ENCODE measurements at regions not wholly inside any gene's neighbourhood (a gene's known extent, or its start where the extent isn't known, plus 50 kb on each side); places are given as distances from the start of the nearest gene placed in this dataset.
"Not testable (repeated sequence)": the region's sequence is repeated elsewhere in the genome, so short reads cannot be mapped to it uniquely, and the experiment has no call there.

- Histone ChIP-seq H3K4me1 (ENCODE audit: control insufficient read depth in 1 of 2, insufficient read depth in 2 of 2, low read length in 2 of 2) (no peaks in the 10 kb centered on the region), H3K9ac (ENCODE audit: low read length) (no peak overlapping the region), H3K79me2 (ENCODE audit: insufficient read depth, low read length) (no peaks in the 10 kb centered on the region), H3K4me2 (ENCODE audit: low read length) (no peak overlapping the region), H4K20me1 (ENCODE audit: insufficient read depth) (no peaks in the 10 kb centered on the region), H3K27ac (ENCODE audit: low read depth, low read length) (no peak overlapping the region), H3K27me3 (ENCODE audit: insufficient read depth, low read length) (no peaks in the 10 kb centered on the region), H2AFZ (ENCODE audit: low read depth, low read length, poor library complexity, severe bottlenecking) (no peak overlapping the region), H3K9me2 (ENCODE audit: insufficient read depth) (no peaks in the 10 kb centered on the region), H3K4me3 (replicated peaks in 1 of 2; ENCODE audit: low read depth in 1 of 2, low read length in 2 of 2) (no peak overlapping the region), H3K36me3 (ENCODE audit: control insufficient read depth in 1 of 2, insufficient read depth in 2 of 2, low read length in 2 of 2) (no peaks in the 10 kb centered on the region), H3K9me3 (ENCODE audit: control insufficient read depth in 1 of 2, insufficient read depth in 1 of 2, low read depth in 1 of 2, low read length in 2 of 2) (peaks cover 4% of the 10 kb centered on the region in 2 experiments; a peak in 3 of 4 replicates)
- TF ChIP-seq MAX (IDR thresholded peaks at IDR 0.05) (no peak), RAD21 (IDR thresholded peaks at IDR 0.05; ENCODE audit: low read depth) (no peak), EZH2phosphoT487 (IDR thresholded peaks at IDR 0.05; ENCODE audit: borderline replicate concordance) (no peak), JUND (IDR thresholded peaks at IDR 0.05) (no peak), TCF7L2 (IDR thresholded peaks at IDR 0.05; ENCODE audit: borderline replicate concordance, extremely low read depth, insufficient read depth, insufficient read length) (no peak), SP1 (IDR thresholded peaks at IDR 0.05; ENCODE audit: low read depth) (no peak), YY1 (IDR thresholded peaks at IDR 0.05; ENCODE audit: extremely low read depth, insufficient replicate concordance, low read depth, low read length) (no peak), SIN3A (IDR thresholded peaks at IDR 0.05; ENCODE audit: low read depth) (no peak), POLR2A (IDR thresholded peaks at IDR 0.05; ENCODE audit: borderline replicate concordance, extremely low read depth, insufficient read depth, insufficient read length) (no peak), POLR2AphosphoS5 (IDR thresholded peaks at IDR 0.05; ENCODE audit: low read depth, low read length) (no peak)
- BruUV-seq (replicated peaks) = no TSS peak
- ATAC-seq (no peak), DNase-seq (ENCODE audit: low read depth, low spot score) (no peak)
- ChIA-PET CTCF (no interaction called here), RAD21 (ENCODE audit: low non-redundant PET in 1 of 2, low total read pairs in 2 of 2, uncharacterized antibody in 2 of 2, unreplicated experiment in 2 of 2) (no interaction called here), POLR2A (no interaction called here)
- intact Hi-C loops (cut with micrococcal nuclease) = no loop called here
Measured at GRCh38 chr3:153422314-153422713, 260.3 kb downstream of the RAP2B start.

GRCh38 chr3:153423820-153424219 is 261.8 kb downstream of the RAP2B start:
- H3K4me1 ChIP-seq (ENCODE audit: control insufficient read depth in 1 of 2, insufficient read depth in 2 of 2, low read length in 2 of 2); intact Hi-C loops (cut with micrococcal nuclease); ATAC-seq; H3K27ac ChIP-seq (ENCODE audit: low read depth, low read length); H3K4me2 ChIP-seq (ENCODE audit: low read length); POLR2A ChIA-PET; BruUV-seq (replicated peaks); H3K79me2 ChIP-seq (ENCODE audit: insufficient read depth, low read length); H3K36me3 ChIP-seq (ENCODE audit: control insufficient read depth in 1 of 2, insufficient read depth in 2 of 2, low read length in 2 of 2); H3K9me2 ChIP-seq (ENCODE audit: insufficient read depth); H3K9ac ChIP-seq (ENCODE audit: low read length); H3K4me3 ChIP-seq (replicated peaks in 1 of 2; ENCODE audit: low read depth in 1 of 2, low read length in 2 of 2); H2AFZ ChIP-seq (ENCODE audit: low read depth, low read length, poor library complexity, severe bottlenecking); DNase-seq (ENCODE audit: low read depth, low spot score); RAD21 ChIA-PET (ENCODE audit: low non-redundant PET in 1 of 2, low total read pairs in 2 of 2, uncharacterized antibody in 2 of 2, unreplicated experiment in 2 of 2); H4K20me1 ChIP-seq (ENCODE audit: insufficient read depth); H3K27me3 ChIP-seq (ENCODE audit: insufficient read depth, low read length); CTCF ChIA-PET; H3K9me3 ChIP-seq (ENCODE audit: control insufficient read depth in 1 of 2, insufficient read depth in 1 of 2, low read depth in 1 of 2, low read length in 2 of 2): not testable (repeated sequence)

Data from HCT116 (cell line).